H9 (cell line): ENCODE measurements at regions not wholly inside any gene's neighbourhood (a gene's known extent, or its start where the extent isn't known, plus 50 kb on each side); places are given as distances from the start of the nearest gene placed in this dataset.

Experiments
- DNase-seq: peaks from one replicate; pipeline ENCODE4 v3.0.0-alpha.2; 2017
- H2AFZ ChIP-seq: one replicate; pipeline ENCODE4 v1.6.1; 2013; ENCODE audit warnings: mild to moderate bottlenecking, low read length, control low read depth, moderate library complexity
- H2AK5ac ChIP-seq: 2 replicates; pipeline ENCODE4 v1.6.1; 2013; ENCODE audit warnings: low read length, control low read depth, mixed read lengths; ENCODE audit not compliant: insufficient read length
- H2BK120ac ChIP-seq: one replicate; pipeline ENCODE4 v1.6.1; 2013; ENCODE audit warnings: low read depth, mild to moderate bottlenecking, low read length, control low read depth, inconsistent platforms; ENCODE audit not compliant: poor library complexity, severe bottlenecking
- H2BK12ac ChIP-seq: 2 replicates; pipeline ENCODE4 v1.6.1; 2013; ENCODE audit warnings: low read length, control low read depth, mixed read lengths, low read depth; ENCODE audit not compliant: insufficient read length
- H2BK15ac ChIP-seq: 2 replicates; pipeline ENCODE4 v1.6.1; 2013; ENCODE audit warnings: low read depth, low read length, control low read depth
- H2BK20ac ChIP-seq: one replicate; pipeline ENCODE4 v1.6.1; 2013; ENCODE audit warnings: low read depth, mild to moderate bottlenecking, low read length, control low read depth, inconsistent platforms; ENCODE audit not compliant: poor library complexity, severe bottlenecking
- H2BK5ac ChIP-seq: 2 replicates; pipeline ENCODE4 v1.6.1; 2013; ENCODE audit warnings: low read length, control low read depth, mixed read lengths; ENCODE audit not compliant: insufficient read length
- H3K14ac ChIP-seq: 2 replicates; pipeline ENCODE4 v1.6.1; 2013; ENCODE audit warnings: low read length, control low read depth; ENCODE audit not compliant: insufficient read depth
- H3K18ac ChIP-seq: 2 replicates; pipeline ENCODE4 v1.6.1; 2013; ENCODE audit warnings: low read depth, mild to moderate bottlenecking, mixed read lengths, low read length, control low read depth; ENCODE audit not compliant: insufficient read length
- H3K23ac ChIP-seq: 2 replicates; pipeline ENCODE4 v1.6.1; 2013; ENCODE audit warnings: low read length, control low read depth, mixed read lengths, low read depth; ENCODE audit not compliant: insufficient read length
- H3K23me2 ChIP-seq: 2 replicates; pipeline ENCODE4 v1.6.1; 2013; ENCODE audit warnings: low read depth, mild to moderate bottlenecking, mixed read lengths, low read length, control low read depth; ENCODE audit not compliant: insufficient read length, poor library complexity, severe bottlenecking
- H3K27ac ChIP-seq: 2 replicates; pipeline ENCODE4 v1.5.1; 2013; ENCODE audit warnings: low read length, control low read depth, mixed read lengths, low read depth; ENCODE audit not compliant: insufficient read length
- H3K27me3 ChIP-seq: 2 replicates; pipeline ENCODE4 v1.6.1; 2013; ENCODE audit warnings: low read length, control low read depth, inconsistent platforms; ENCODE audit not compliant: insufficient read depth
- H3K4ac ChIP-seq: 2 replicates; pipeline ENCODE4 v1.6.1; 2013; ENCODE audit warnings: low read depth, mild to moderate bottlenecking, control low read depth, inconsistent platforms, low read length, moderate library complexity
- H3K4me1 ChIP-seq: 2 replicates; pipeline ENCODE4 v1.6.1; 2013; ENCODE audit warnings: low read length, control low read depth, inconsistent platforms; ENCODE audit not compliant: insufficient read depth
- H3K4me2 ChIP-seq: 2 replicates; pipeline ENCODE4 v1.6.1; 2013; ENCODE audit warnings: low read length, control low read depth, mixed read lengths; ENCODE audit not compliant: insufficient read length, insufficient read depth
- H3K56ac ChIP-seq: 2 replicates; pipeline ENCODE4 v1.6.1; 2013; ENCODE audit warnings: low read depth, mild to moderate bottlenecking, mixed read lengths, low read length, control low read depth; ENCODE audit not compliant: insufficient read length
- H3K79me1 ChIP-seq: 2 replicates; pipeline ENCODE4 v1.6.1; 2013; ENCODE audit warnings: low read depth, mild to moderate bottlenecking, moderate library complexity, low read length, control low read depth, inconsistent platforms; ENCODE audit not compliant: insufficient read depth, poor library complexity, severe bottlenecking
- H3K79me2 ChIP-seq: 2 replicates; pipeline ENCODE4 v1.6.1; 2013; ENCODE audit warnings: low read length, control low read depth, inconsistent platforms; ENCODE audit not compliant: insufficient read depth
- H3K9ac ChIP-seq: 2 replicates; pipeline ENCODE4 v1.6.1; 2013; ENCODE audit warnings: low read length, control low read depth, mixed read lengths; ENCODE audit not compliant: insufficient read length; ENCODE audit errors: extremely low read depth
- H3K9me3 ChIP-seq: one replicate; pipeline ENCODE4 v1.6.1; 2013; ENCODE audit warnings: low read depth, low read length, inconsistent platforms; ENCODE audit not compliant: control insufficient read depth
- H3T11ph ChIP-seq: one replicate; pipeline ENCODE4 v1.6.1; 2013; ENCODE audit warnings: mild to moderate bottlenecking, low read length, control low read depth, inconsistent platforms
- H4K20me1 ChIP-seq: one replicate; pipeline ENCODE4 v1.6.1; 2013; ENCODE audit not compliant: control insufficient read depth, insufficient read length, insufficient read depth
- H4K5ac ChIP-seq: 2 replicates; pipeline ENCODE4 v1.6.1; 2013; ENCODE audit warnings: low read depth, mild to moderate bottlenecking, mixed read lengths, low read length, control low read depth; ENCODE audit not compliant: insufficient read length
- H4K8ac ChIP-seq: replicated peaks from 2 replicates; pipeline ENCODE4 v1.6.1; 2013; ENCODE audit warnings: low read length, control low read depth, mixed read lengths, low read depth; ENCODE audit not compliant: insufficient read length
- H4K91ac ChIP-seq: 2 replicates; pipeline ENCODE4 v1.6.1; 2013; ENCODE audit warnings: low read depth, mild to moderate bottlenecking, moderate library complexity, mixed read lengths, low read length, control low read depth; ENCODE audit not compliant: insufficient read length
- H3K27ac Mint-ChIP-seq, 3 experiments: 2 replicates in 2 of 3; 3 replicates in 1 of 3; pipeline ENCODE4 v1.8.0; 2020 to 2021; ENCODE audit warnings: mixed read lengths in 3 of 3, mild to moderate bottlenecking in 1 of 3, moderate library complexity in 1 of 3
- H3K27me3 Mint-ChIP-seq: 2 replicates; pipeline ENCODE4 v1.8.0; 2021; ENCODE audit warnings: low read depth, mild to moderate bottlenecking, moderate library complexity, mixed read lengths
- H3K36me3 Mint-ChIP-seq, 3 experiments: 2 replicates in 2 of 3; 3 replicates in 1 of 3; pipeline ENCODE4 v1.8.0; 2020 to 2021; ENCODE audit warnings: low read depth in 3 of 3, mixed read lengths in 3 of 3; ENCODE audit not compliant: insufficient read depth in 1 of 3
- H3K4me1 Mint-ChIP-seq, 2 experiments: 2 replicates each; pipeline ENCODE4 v1.8.0; 2020; ENCODE audit warnings: mixed read lengths in 2 of 2
- H3K4me3 Mint-ChIP-seq, 2 experiments: 2 replicates in 1 of 2; 3 replicates in 1 of 2; pipeline ENCODE4 v1.8.0; 2020 to 2021; ENCODE audit warnings: mild to moderate bottlenecking in 2 of 2, mixed read lengths in 2 of 2, moderate library complexity in 1 of 2
- H3K9me3 Mint-ChIP-seq, 2 experiments: 2 replicates in 1 of 2; 3 replicates in 1 of 2; pipeline ENCODE4 v1.8.0; 2020; ENCODE audit warnings: mild to moderate bottlenecking in 2 of 2, mixed read lengths in 2 of 2, moderate library complexity in 1 of 2
- WGBS: extraction: QIAGEN DNeasy Blood & Tissue Kit; methylation state at CpG from one replicate; pipeline ENCODE4 v1.1.7; 2013; ENCODE audit warnings: missing lambda C conversion rate, low lambda C conversion rate, mixed read lengths; ENCODE audit not compliant: insufficient read length; ENCODE audit errors: extremely low coverage; 5-methylcytosine and 5-hydroxymethylcytosine counted together
- TF ChIP-seq, protein P1 (sequence below): fragments of 200-600 bp; sonication (generic); conservative IDR thresholded peaks from 3 replicates; pipeline ENCODE4 v1.8.0; 2021; ENCODE audit warnings: antibody characterized with exemption, mild to moderate bottlenecking

DNA sequence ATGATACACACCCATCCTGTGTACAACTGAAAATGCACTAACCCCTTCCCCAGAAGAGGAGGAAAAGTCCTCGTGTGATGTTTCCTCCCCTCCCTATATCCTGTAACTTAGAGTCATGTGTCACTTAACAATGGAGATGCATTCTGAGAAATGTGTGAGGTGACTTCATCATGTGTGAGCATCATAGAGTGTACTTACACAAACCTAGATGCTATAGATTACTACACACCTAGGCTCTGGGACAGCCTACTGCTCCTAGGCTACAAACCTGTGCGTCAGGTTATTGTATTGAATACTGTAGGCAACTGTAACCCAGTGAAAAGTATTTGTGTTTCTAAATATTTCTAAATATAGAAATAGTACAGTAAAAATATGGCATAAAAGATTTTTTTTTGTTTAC is 98.6 kb upstream of the FAM180A start:
- no peaks in the 10 kb centered on the region for H3K9me3 ChIP-seq
- Mint-ChIP-seq H3K9me3 (peaks cover 5 to 6% of the 10 kb centered on the region in 2 experiments; a peak in 3 of 5 replicates), H3K4me3 (no peak overlapping the region), H3K27me3 (no peaks in the 10 kb centered on the region), H3K36me3 (no peaks in the 10 kb centered on the region), H3K4me1 (peaks cover 0 to 4% of the 10 kb centered on the region in 2 experiments; a peak in 3 of 4 replicates), H3K27ac (no peak overlapping the region)
- H3K9ac ChIP-seq = no peak overlapping the region
- H4K91ac ChIP-seq = no peak overlapping the region
- H4K5ac ChIP-seq = no peak overlapping the region
- H4K8ac ChIP-seq = no peak overlapping the region
- no peak overlapping the region for H3K18ac ChIP-seq
- H2AFZ ChIP-seq = no peak overlapping the region
- no peak overlapping the region for H2BK15ac ChIP-seq
- H4K20me1 ChIP-seq = no peaks in the 10 kb centered on the region
- H3K23ac ChIP-seq = no peak overlapping the region
- H2BK5ac ChIP-seq = no peak overlapping the region
- no peak overlapping the region for H2BK12ac ChIP-seq
- TF ChIP-seq, protein P1, sequence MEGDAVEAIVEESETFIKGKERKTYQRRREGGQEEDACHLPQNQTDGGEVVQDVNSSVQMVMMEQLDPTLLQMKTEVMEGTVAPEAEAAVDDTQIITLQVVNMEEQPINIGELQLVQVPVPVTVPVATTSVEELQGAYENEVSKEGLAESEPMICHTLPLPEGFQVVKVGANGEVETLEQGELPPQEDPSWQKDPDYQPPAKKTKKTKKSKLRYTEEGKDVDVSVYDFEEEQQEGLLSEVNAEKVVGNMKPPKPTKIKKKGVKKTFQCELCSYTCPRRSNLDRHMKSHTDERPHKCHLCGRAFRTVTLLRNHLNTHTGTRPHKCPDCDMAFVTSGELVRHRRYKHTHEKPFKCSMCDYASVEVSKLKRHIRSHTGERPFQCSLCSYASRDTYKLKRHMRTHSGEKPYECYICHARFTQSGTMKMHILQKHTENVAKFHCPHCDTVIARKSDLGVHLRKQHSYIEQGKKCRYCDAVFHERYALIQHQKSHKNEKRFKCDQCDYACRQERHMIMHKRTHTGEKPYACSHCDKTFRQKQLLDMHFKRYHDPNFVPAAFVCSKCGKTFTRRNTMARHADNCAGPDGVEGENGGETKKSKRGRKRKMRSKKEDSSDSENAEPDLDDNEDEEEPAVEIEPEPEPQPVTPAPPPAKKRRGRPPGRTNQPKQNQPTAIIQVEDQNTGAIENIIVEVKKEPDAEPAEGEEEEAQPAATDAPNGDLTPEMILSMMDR = no peak
- H2BK120ac ChIP-seq = no peak overlapping the region
- WGBS = no CpG with 5 or more reads among the region's 2 CpGs
- no peak overlapping the region for H3K56ac ChIP-seq
- no peak overlapping the region for H3K27ac ChIP-seq
- no peak overlapping the region for H3K4me2 ChIP-seq
- H3K4ac ChIP-seq = no peak overlapping the region
- H3K27me3 ChIP-seq = no peaks in the 10 kb centered on the region
- H3K14ac ChIP-seq = no peak overlapping the region
- H3K79me2 ChIP-seq = no peaks in the 10 kb centered on the region
- no peak overlapping the region for H3T11ph ChIP-seq
- no peak overlapping the region for H2BK20ac ChIP-seq
- H3K4me1 ChIP-seq = 0 out of 2 replicates have a peak, but pooled peaks cover 2% of the 10 kb centered on the region
- DNase-seq = no peak
- H2AK5ac ChIP-seq = no peak overlapping the region
- H3K79me1 ChIP-seq = no peaks in the 10 kb centered on the region
- H3K23me2 ChIP-seq = no peaks in the 10 kb centered on the region
